GM18499 (cell line): ENCODE measurements at regions not wholly inside any gene's neighbourhood (a gene's known extent, or its start where the extent isn't known, plus 50 kb on each side); places are given as distances from the start of the nearest gene placed in this dataset.

Source experiments
- ATAC-seq: cut with Tn5 transposase; IDR thresholded peaks from one replicate; pipeline ENCODE4 v1.9.1; 2021; ENCODE audit warnings: moderate number of reproducible peaks; ENCODE audit not compliant: insufficient read depth, unreplicated experiment

GRCh38 chr1:42096554-42096953 is 56.7 kb upstream of the GUCA2B start:
- ATAC-seq, result no peak

- ATAC-seq, result no peak
Observed at GRCh38 chr1:42089246-42089645, 64.0 kb upstream of the GUCA2B start.

GRCh38 chr1:42086146-42086545 is 67.1 kb upstream of the GUCA2B start:
- no peak for ATAC-seq

GRCh38 chr1:42085596-42085995 is 67.6 kb upstream of the GUCA2B start:
- no peak for ATAC-seq

- no peak for ATAC-seq
Observed at GRCh38 chr1:42081475-42081874, 71.7 kb upstream of the GUCA2B start.

GRCh38 chr1:42075179-42075578 is 78.0 kb upstream of the GUCA2B start:
- no peak for ATAC-seq

- no peak for ATAC-seq
Observed at GRCh38 chr1:42070996-42071395, 82.2 kb upstream of the GUCA2B start.

GRCh38 chr1:42057800-42058199 is 95.4 kb upstream of the GUCA2B start:
- ATAC-seq, result no peak

GRCh38 chr1:42056460-42056859 is 96.8 kb upstream of the GUCA2B start:
- no peak for ATAC-seq

GRCh38 chr1:42055061-42055460 is 98.1 kb upstream of the GUCA2B start:
- no peak for ATAC-seq

GRCh38 chr1:42052072-42052699 is 101.0 kb upstream of the GUCA2B start:
- ATAC-seq, result no peak

- ATAC-seq, result no peak
Observed at GRCh38 chr1:42047508-42047880, 105.7 kb upstream of the GUCA2B start.

- no peak for ATAC-seq
Observed at GRCh38 chr1:42046761-42047507, 106.3 kb upstream of the GUCA2B start.

GRCh38 chr1:42044346-42044745 is 108.9 kb upstream of the GUCA2B start:
- ATAC-seq, result no peak

GRCh38 chr1:42043811-42044210 is 109.4 kb upstream of the GUCA2B start:
- no peak for ATAC-seq

GRCh38 chr1:42043182-42043581 is 110.0 kb upstream of the GUCA2B start:
- no peak for ATAC-seq

- no peak for ATAC-seq
Observed at GRCh38 chr1:42041031-42041430, 112.2 kb upstream of the GUCA2B start.

- ATAC-seq, result no peak
Observed at GRCh38 chr1:42040159-42040558, 113.1 kb upstream of the GUCA2B start.

- ATAC-seq, result no peak
Observed at GRCh38 chr1:42038261-42038660, 114.9 kb upstream of the GUCA2B start.

- no peak for ATAC-seq
Observed at GRCh38 chr1:42037586-42037985, 115.6 kb upstream of the GUCA2B start.

- ATAC-seq, result no peak
Observed at GRCh38 chr1:42037161-42037560, 116.0 kb upstream of the GUCA2B start.
